Fibroblast of pulmonary artery (primary cell): ENCODE measurements at regions not wholly inside any gene's neighbourhood (a gene's known extent, or its start where the extent isn't known, plus 50 kb on each side); places are given as distances from the start of the nearest gene placed in this dataset.

Source experiments
- DNase-seq: peaks from one replicate; pipeline ENCODE4 v3.0.0-alpha.2; 2010; ENCODE audit warnings: low read depth
- H3K4me3 ChIP-seq: replicated peaks from 2 replicates; pipeline ENCODE4 v1.5.1; 2011; ENCODE audit warnings: low read depth, mild to moderate bottlenecking, control low read depth, low read length, moderate library complexity
- CTCF ChIP-seq: IDR thresholded peaks from 2 replicates; pipeline ENCODE4 v1.5.1; 2011; ENCODE audit warnings: mild to moderate bottlenecking, control low read depth, low read length, inconsistent platforms; ENCODE audit errors: missing control alignments

- TF ChIP-seq CTCF: no peak
- DNase-seq: no peak
- no peak overlapping the region for H3K4me3 ChIP-seq
Measured at GRCh38 chr1:239505094-239505493, 118.7 kb downstream of the CHRM3 start.

GRCh38 chr1:239507826-239508225, 121.5 kb downstream of the CHRM3 start:
- no peak for DNase-seq
- no peak overlapping the region for H3K4me3 ChIP-seq
- TF ChIP-seq CTCF: no peak

GRCh38 chr1:239511875-239512274, 125.5 kb downstream of the CHRM3 start:
- TF ChIP-seq CTCF: no peak
- no peak overlapping the region for H3K4me3 ChIP-seq
- DNase-seq: no peak

- H3K4me3 ChIP-seq: no peak overlapping the region
- no peak for DNase-seq
- no peak for TF ChIP-seq CTCF
Measured at GRCh38 chr1:239516579-239516978, 130.2 kb downstream of the CHRM3 start.

GRCh38 chr1:239526391-239526790, 140.0 kb downstream of the CHRM3 start:
- TF ChIP-seq CTCF: no peak
- no peak for DNase-seq
- H3K4me3 ChIP-seq: no peak overlapping the region

GRCh38 chr1:239527051-239527693, 140.8 kb downstream of the CHRM3 start:
- no peak overlapping the region for H3K4me3 ChIP-seq
- DNase-seq: no peak
- no peak for TF ChIP-seq CTCF

GRCh38 chr1:239536165-239536849, 149.9 kb downstream of the CHRM3 start:
- TF ChIP-seq CTCF: no peak
- no peak overlapping the region for H3K4me3 ChIP-seq
- no peak for DNase-seq
